Common myeloid progenitor, CD34-positive (primary cell): ENCODE measurements at regions not wholly inside any gene's neighbourhood (a gene's known extent, or its start where the extent isn't known, plus 50 kb on each side); places are given as distances from the start of the nearest gene placed in this dataset.

Source experiments
- CTCF ChIA-PET: fragments of 350-600 bp; sonication (Branson Sonifier 250); formaldehyde crosslinking; loops from one replicate; lab custom pipeline; 2021; ENCODE audit warnings: antibody characterized with exemption; lab: Charles Lee
- POLR2A ChIA-PET: fragments of 350-600 bp; sonication (Branson Sonifier 250); formaldehyde crosslinking; loops from one replicate; lab custom pipeline; 2021; ENCODE audit warnings: antibody characterized with exemption; lab: Charles Lee
- DNase-seq, 3 donors: peaks; one replicate each; pipeline versions ENCODE4 v3.0.0 to v3.0.0-alpha.2; 2013
- H3K27ac ChIP-seq, 2 experiments: 1 replicate in 1 of 2; 2 replicates in 1 of 2; pipeline ENCODE4 v1.7.0; 2013; ENCODE audit warnings: inconsistent platforms in 2 of 2, low read length in 2 of 2, mild to moderate bottlenecking in 2 of 2, low read depth in 1 of 2, moderate library complexity in 1 of 2; ENCODE audit not compliant: severe bottlenecking in 2 of 2, insufficient read depth in 1 of 2, poor library complexity in 1 of 2
- H3K27me3 ChIP-seq, 5 experiments: replicated peaks in 2 of 5; 1 replicate in 3 of 5; 2 replicates in 2 of 5; pipeline versions ENCODE4 v1.6.1 to v1.7.0; 2013; ENCODE audit warnings: low read length in 4 of 5, mild to moderate bottlenecking in 2 of 5, moderate library complexity in 2 of 5, inconsistent platforms in 1 of 5; ENCODE audit not compliant: insufficient read depth in 5 of 5, control insufficient read depth in 4 of 5
- H3K36me3 ChIP-seq, 4 experiments: 1 replicate in 2 of 4; 2 replicates in 2 of 4; pipeline versions ENCODE4 v1.6.1 to v1.7.0; 2013; ENCODE audit warnings: low read length in 3 of 4, control low read depth in 1 of 4, mild to moderate bottlenecking in 1 of 4; ENCODE audit not compliant: control insufficient read depth in 4 of 4, insufficient read depth in 4 of 4
- H3K4me1 ChIP-seq, 4 experiments: 1 replicate in 3 of 4; 2 replicates in 1 of 4; pipeline versions ENCODE4 v1.6.1 to v1.7.1; 2013; ENCODE audit warnings: low read length in 3 of 4, mild to moderate bottlenecking in 3 of 4, control low read depth in 1 of 4, inconsistent platforms in 1 of 4, moderate library complexity in 1 of 4; ENCODE audit not compliant: control insufficient read depth in 4 of 4, insufficient read depth in 4 of 4; ENCODE audit errors: control extremely low read depth in 1 of 4
- H3K4me3 ChIP-seq, 7 experiments: 1 replicate in 4 of 7; 2 replicates in 3 of 7; pipeline versions ENCODE4 v1.5.1 to v1.7.0; 2013; ENCODE audit warnings: mild to moderate bottlenecking in 7 of 7, low read length in 6 of 7, moderate library complexity in 6 of 7, inconsistent platforms in 2 of 7, low read depth in 2 of 7, control low read depth in 1 of 7; ENCODE audit not compliant: insufficient read depth in 4 of 7, control insufficient read depth in 1 of 7; ENCODE audit errors: extremely low read depth in 1 of 7
- H3K9me3 ChIP-seq, 5 experiments: 1 replicate in 4 of 5; 2 replicates in 1 of 5; pipeline versions ENCODE4 v1.6.1 to v1.7.1; 2013; ENCODE audit warnings: low read length in 4 of 5, mild to moderate bottlenecking in 2 of 5, inconsistent platforms in 1 of 5, low read depth in 1 of 5, moderate library complexity in 1 of 5; ENCODE audit not compliant: control insufficient read depth in 4 of 5, insufficient read depth in 2 of 5; ENCODE audit errors: control extremely low read depth in 1 of 5
- WGBS: methylation state at CpG from one replicate; pipeline ENCODE4 v1.1.5; 2013; ENCODE audit not compliant: insufficient coverage; 5-methylcytosine and 5-hydroxymethylcytosine counted together

GRCh38 chr6:19289457-19289856 lies 547.7 kb upstream of the ID4 start:
- Histone ChIP-seq H3K27ac (no peak overlapping the region), H3K9me3 (no peaks in the 10 kb centered on the region), H3K4me3 (no peak overlapping the region), H3K36me3 (no peaks in the 10 kb centered on the region), H3K4me1 (no peaks in the 10 kb centered on the region), H3K27me3 (no peaks in the 10 kb centered on the region)
- ChIA-PET CTCF (no interaction called here), POLR2A (no interaction called here)
- DNase-seq: no peak

- no peaks in the 10 kb centered on the region for H3K36me3 ChIP-seq
- no CpG with 5 or more reads among the region's 4 CpGs for WGBS
- CTCF ChIA-PET: no interaction called here
Observed at GRCh38 chr6:19297880-19298279, 539.3 kb upstream of the ID4 start.

DNA sequence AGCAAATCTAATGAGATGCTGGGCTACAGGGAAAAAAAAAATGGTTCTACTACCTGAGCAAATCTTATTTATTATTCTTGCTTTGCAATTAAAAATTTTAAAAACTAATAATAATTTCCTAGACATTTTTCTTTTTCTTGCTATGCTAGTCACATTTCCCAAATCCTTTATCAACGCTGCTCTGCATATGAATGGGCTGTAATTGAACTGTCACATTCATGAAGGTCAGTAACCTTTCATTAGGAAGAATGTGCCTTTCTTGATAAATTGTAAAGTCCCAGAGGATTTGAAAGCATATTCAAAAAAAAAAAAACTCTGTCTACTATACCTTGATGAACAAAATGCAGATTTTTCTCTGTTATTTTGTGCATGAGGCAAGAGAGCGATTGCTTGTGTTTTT lies 538.7 kb upstream of the ID4 start:
- no peaks in the 10 kb centered on the region for H3K36me3 ChIP-seq
- H3K9me3 ChIP-seq: no peaks in the 10 kb centered on the region
- CTCF ChIA-PET: no interaction called here
- 100% methylated on average over 1 of the region's 2 CpGs for WGBS
- POLR2A ChIA-PET: no interaction called here
- no peak overlapping the region for H3K27ac ChIP-seq
- no peaks in the 10 kb centered on the region for H3K27me3 ChIP-seq
- DNase-seq: no peak
- peaks cover 0 to under 1% (median 0%) of the 10 kb centered on the region in 4 experiments for H3K4me1 ChIP-seq
- H3K4me3 ChIP-seq: no peak overlapping the region

More at GRCh38 chr6:19297880-19298279, 539.3 kb upstream of the ID4 start:
- no peaks in the 10 kb centered on the region for H3K4me1 ChIP-seq
- H3K9me3 ChIP-seq: no peaks in the 10 kb centered on the region
- no peak for DNase-seq
- no peak overlapping the region for H3K27ac ChIP-seq
- POLR2A ChIA-PET: no interaction called here
- no peak overlapping the region for H3K4me3 ChIP-seq
- no peaks in the 10 kb centered on the region for H3K27me3 ChIP-seq

DNA sequence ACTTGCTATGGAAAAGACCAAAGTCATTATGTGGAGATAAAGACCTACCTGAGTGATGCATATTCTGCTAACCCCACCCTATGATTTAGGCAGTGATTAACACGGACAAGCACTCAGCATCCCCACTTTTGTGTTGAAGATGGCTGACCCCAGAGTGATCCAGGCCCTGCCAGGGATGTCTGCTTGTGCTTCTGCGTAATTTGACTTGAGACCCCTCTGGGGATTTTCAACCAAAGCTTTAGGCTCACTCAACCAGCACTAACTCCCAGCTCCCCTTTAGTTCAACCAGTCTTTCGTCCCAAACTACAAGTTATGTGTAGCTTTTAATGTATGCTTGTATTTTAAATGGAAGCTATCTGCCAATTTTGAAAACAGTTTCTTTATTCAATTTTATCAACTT lies 538.0 kb upstream of the ID4 start:
- Histone ChIP-seq H3K4me3 (no peak overlapping the region), H3K27ac (no peak overlapping the region), H3K36me3 (no peaks in the 10 kb centered on the region), H3K4me1 (peaks cover 0 to 4% (median 0%) of the 10 kb centered on the region in 4 experiments), H3K27me3 (no peaks in the 10 kb centered on the region), H3K9me3 (no peaks in the 10 kb centered on the region)
- POLR2A ChIA-PET: no interaction called here
- WGBS: 71% methylated on average over 1 of the region's 3 CpGs
- CTCF ChIA-PET: no interaction called here
- no peak for DNase-seq

DNA sequence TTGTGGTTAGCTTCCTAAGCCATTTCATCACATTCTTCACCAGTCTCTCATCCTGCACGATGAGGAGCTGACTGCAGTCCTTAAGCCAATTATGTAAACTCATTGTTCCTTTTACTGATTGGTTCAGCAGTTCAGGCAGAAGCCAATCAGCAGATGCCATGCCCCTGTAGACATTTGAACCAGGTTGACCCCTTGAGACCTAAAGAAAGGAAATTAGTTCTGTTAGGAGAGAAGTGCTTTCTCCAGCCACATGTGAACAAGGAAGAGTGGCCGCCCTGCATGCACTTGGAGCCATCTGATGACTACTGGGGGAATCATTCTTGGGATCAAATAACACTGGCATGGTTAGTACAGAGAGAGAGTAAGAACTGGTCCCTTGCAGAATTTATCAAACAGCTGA lies 535.2 kb upstream of the ID4 start:
- H3K27me3 ChIP-seq: no peaks in the 10 kb centered on the region
- no peaks in the 10 kb centered on the region for H3K9me3 ChIP-seq
- H3K4me1 ChIP-seq: peaks cover 0 to 4% (median 0%) of the 10 kb centered on the region in 4 experiments
- H3K4me3 ChIP-seq: no peak overlapping the region
- ChIA-PET CTCF (no interaction called here), POLR2A (no interaction called here)
- WGBS: 92% methylated on average over 2 of the region's 2 CpGs
- no peak overlapping the region for H3K27ac ChIP-seq
- no peak for DNase-seq
- H3K36me3 ChIP-seq: no peaks in the 10 kb centered on the region

- peaks cover 0 to 4% (median 0%) of the 10 kb centered on the region in 4 experiments for H3K4me1 ChIP-seq
- no peak overlapping the region for H3K4me3 ChIP-seq
- H3K36me3 ChIP-seq: no peaks in the 10 kb centered on the region
- ChIA-PET CTCF (no interaction called here), POLR2A (no interaction called here)
- 35% methylated on average over 5 of the region's 5 CpGs for WGBS
- DNase-seq: peak in 1 of 3 donors; percentile 2
- H3K27me3 ChIP-seq: no peaks in the 10 kb centered on the region
- H3K9me3 ChIP-seq: no peaks in the 10 kb centered on the region
- H3K27ac ChIP-seq: peak overlapping the region in 1 of 2 experiments; percentile 15
Observed at GRCh38 chr6:19303383-19303782, 533.8 kb upstream of the ID4 start.

- Histone ChIP-seq H3K36me3 (no peaks in the 10 kb centered on the region), H3K4me3 (no peak overlapping the region), H3K4me1 (no peaks in the 10 kb centered on the region), H3K27me3 (no peaks in the 10 kb centered on the region), H3K9me3 (peaks cover 0 to 1% (median 0%) of the 10 kb centered on the region in 5 experiments), H3K27ac (no peak overlapping the region)
- ChIA-PET POLR2A (no interaction called here), CTCF (no interaction called here)
- DNase-seq: peak in 1 of 3 donors; percentile 15
- 83% methylated on average over 1 of the region's 1 CpG for WGBS
Observed at GRCh38 chr6:19309661-19310060, 527.5 kb upstream of the ID4 start.
